ENCODE measurements at regions not wholly inside any gene's neighbourhood (a gene's known extent, or its start where the extent isn't known, plus 50 kb on each side); places are given as distances from the start of the nearest gene placed in this dataset.

DNA sequence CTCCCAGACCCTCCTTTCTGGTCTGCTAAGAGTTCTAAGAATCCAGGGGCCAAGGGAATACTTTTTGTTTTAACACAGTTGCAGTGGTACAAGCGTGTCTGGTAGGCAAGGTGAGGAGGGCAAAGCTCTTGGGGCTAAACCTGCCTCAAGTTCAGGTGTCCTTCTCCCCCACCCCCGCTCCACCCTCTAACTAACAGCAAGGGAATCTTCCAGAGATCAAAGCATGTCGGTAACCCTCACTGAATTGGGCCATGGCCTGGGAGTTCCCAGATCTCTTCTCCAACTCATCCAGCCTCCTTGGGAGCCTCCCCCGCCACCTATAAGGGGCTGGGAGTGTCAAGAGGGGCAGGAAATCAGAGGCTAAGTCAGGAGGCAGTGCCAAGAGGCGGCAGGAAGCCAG is 55.7 kb upstream of the TAC4 start:
- ATAC-seq (ENCODE audit: low FRiP score in 2 of 2) (no peak), DNase-seq (no peak)
- no peak overlapping the region for H3K27ac ChIP-seq
- TF ChIP-seq EP300 (IDR thresholded peaks at IDR 0.05): no peak
- no peak for TF ChIP-seq POLR2A (IDR thresholded peaks at IDR 0.05)
- TF ChIP-seq POLR2AphosphoS5 (IDR thresholded peaks at IDR 0.05): no peak
- TF ChIP-seq, protein P1, sequence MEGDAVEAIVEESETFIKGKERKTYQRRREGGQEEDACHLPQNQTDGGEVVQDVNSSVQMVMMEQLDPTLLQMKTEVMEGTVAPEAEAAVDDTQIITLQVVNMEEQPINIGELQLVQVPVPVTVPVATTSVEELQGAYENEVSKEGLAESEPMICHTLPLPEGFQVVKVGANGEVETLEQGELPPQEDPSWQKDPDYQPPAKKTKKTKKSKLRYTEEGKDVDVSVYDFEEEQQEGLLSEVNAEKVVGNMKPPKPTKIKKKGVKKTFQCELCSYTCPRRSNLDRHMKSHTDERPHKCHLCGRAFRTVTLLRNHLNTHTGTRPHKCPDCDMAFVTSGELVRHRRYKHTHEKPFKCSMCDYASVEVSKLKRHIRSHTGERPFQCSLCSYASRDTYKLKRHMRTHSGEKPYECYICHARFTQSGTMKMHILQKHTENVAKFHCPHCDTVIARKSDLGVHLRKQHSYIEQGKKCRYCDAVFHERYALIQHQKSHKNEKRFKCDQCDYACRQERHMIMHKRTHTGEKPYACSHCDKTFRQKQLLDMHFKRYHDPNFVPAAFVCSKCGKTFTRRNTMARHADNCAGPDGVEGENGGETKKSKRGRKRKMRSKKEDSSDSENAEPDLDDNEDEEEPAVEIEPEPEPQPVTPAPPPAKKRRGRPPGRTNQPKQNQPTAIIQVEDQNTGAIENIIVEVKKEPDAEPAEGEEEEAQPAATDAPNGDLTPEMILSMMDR (IDR thresholded peaks at IDR 0.05): no peak
- H3K4me3 ChIP-seq: no peak overlapping the region
- H3K36me3 ChIP-seq: no peaks in the 10 kb centered on the region
- H3K27me3 ChIP-seq: peaks cover 0 to 33% (median 13%) of the 10 kb centered on the region in 4 donors
- H3K4me1 ChIP-seq: peaks cover 0 to 4% (median 0%) of the 10 kb centered on the region in 4 donors
- WGBS, 2 donors: 25 to 29% methylated on average over 1 to 5 of the region's 5 CpGs
- H3K9me3 ChIP-seq: no peaks in the 10 kb centered on the region

DNA sequence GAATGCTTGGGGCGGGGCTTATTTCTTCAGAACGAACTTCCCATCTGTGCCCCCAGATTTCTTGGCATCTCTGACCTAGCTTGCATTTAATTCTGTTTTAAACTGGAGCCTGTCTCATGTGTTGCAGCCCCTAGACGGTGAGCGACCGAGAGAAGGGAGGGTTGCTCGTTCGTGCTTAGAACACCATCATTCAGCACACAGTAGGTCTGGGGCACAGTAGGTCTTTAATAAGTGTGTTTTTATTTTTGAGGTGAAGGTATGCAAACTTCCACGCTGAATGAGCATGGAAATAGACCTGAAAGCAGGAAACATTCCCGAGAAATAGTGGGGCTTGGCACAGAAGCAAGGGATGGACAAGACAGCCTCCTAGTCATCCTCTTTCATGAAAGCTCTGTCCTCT is 57.0 kb upstream of the TAC4 start:
- no peak for TF ChIP-seq EP300 (IDR thresholded peaks at IDR 0.05)
- TF ChIP-seq POLR2A (IDR thresholded peaks at IDR 0.05): no peak
- TF ChIP-seq, protein P1 (IDR thresholded peaks at IDR 0.05): no peak
- TF ChIP-seq POLR2AphosphoS5 (IDR thresholded peaks at IDR 0.05): no peak
- DNase-seq (no peak), ATAC-seq (ENCODE audit: low FRiP score in 2 of 2) (no peak)
- no peak overlapping the region for H3K4me3 ChIP-seq
- H3K36me3 ChIP-seq: no peaks in the 10 kb centered on the region
- H3K4me1 ChIP-seq: peaks cover 0 to 4% (median 1%) of the 10 kb centered on the region in 4 donors
- H3K27ac ChIP-seq: no peak overlapping the region
- WGBS, 2 donors: 79 to 80% methylated on average over 9 of the region's 9 CpGs
- H3K9me3 ChIP-seq: no peaks in the 10 kb centered on the region
- H3K27me3 ChIP-seq: peaks cover 0 to 40% (median 17%) of the 10 kb centered on the region in 4 donors

DNA sequence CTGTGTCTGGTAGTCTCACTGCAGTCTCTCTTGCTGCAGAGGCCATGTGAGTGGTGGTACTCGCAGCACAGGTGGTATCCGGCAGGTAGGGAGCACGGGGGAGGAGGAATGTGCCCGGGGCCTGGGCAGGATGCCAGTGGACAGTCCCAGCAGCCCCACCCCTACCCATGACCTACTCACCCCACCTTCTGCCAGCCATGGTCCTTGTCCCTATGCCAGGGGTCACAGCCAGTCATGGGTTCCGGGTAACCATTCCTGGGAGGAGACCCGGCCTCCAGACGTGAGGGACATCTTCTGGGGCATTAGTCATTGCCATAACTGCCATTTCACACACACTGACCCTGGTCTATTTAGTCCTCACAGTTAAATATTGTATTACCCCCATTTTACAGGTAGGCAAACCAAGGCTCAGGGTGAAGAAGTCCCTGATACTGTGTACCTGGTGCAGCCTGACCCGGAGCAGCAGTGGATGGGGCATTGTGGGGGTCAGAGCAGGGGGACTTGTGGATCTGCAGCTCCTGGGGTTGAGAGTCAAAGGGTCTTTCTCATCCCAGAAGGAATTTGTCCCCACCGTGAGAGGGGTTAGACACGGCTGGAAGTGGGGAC is 58.8 kb upstream of the TAC4 start:
- TF ChIP-seq EP300 (IDR thresholded peaks at IDR 0.05): no peak
- no peak for TF ChIP-seq POLR2A (IDR thresholded peaks at IDR 0.05)
- no peak for TF ChIP-seq POLR2AphosphoS5 (IDR thresholded peaks at IDR 0.05)
- TF ChIP-seq, protein P1 (IDR thresholded peaks at IDR 0.05): no peak
- Histone ChIP-seq H3K4me3 (no peak overlapping the region), H3K36me3 (no peaks in the 10 kb centered on the region), H3K9me3 (no peaks in the 10 kb centered on the region), H3K27me3 (peaks cover 0 to 50% (median 26%) of the 10 kb centered on the region in 4 donors), H3K27ac (no peak overlapping the region), H3K4me1 (peaks cover 0 to 11% (median 8%) of the 10 kb centered on the region in 4 donors)
- 54 to 61% methylated on average over 5 to 10 of the region's 10 CpGs for WGBS, 2 donors
- ATAC-seq (ENCODE audit: low FRiP score in 2 of 2): no peak
- peak in 1 of 2 donors; percentile 46 for DNase-seq

DNA sequence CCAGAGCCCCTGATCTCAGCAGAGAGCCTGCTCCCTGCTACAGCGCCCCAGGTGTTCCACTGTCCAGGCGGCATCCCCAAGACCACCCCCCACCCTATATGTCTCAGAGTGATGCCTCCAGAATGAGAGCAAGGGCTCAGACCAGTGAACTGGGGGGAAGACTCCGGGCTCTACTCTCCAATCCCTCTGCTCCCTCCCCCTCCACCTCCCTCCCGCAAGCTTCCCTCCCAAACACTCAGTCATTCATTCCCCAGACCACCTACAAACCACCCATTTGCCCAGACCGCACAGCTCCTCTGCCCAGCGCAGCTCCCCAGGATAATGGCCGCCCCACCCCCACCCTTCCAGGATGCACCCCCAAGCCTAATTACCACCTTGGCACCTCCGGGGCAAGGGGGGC is 59.4 kb upstream of the TAC4 start:
- Histone ChIP-seq H3K9me3 (no peaks in the 10 kb centered on the region), H3K4me1 (peaks cover 0 to 11% (median 6%) of the 10 kb centered on the region in 4 donors), H3K36me3 (no peaks in the 10 kb centered on the region), H3K4me3 (no peak overlapping the region), H3K27me3 (peaks cover 0 to 45% (median 23%) of the 10 kb centered on the region in 4 donors), H3K27ac (no peak overlapping the region)
- 48 to 55% methylated on average over 8 of the region's 8 CpGs for WGBS, 2 donors
- no peak for DNase-seq
- TF ChIP-seq, protein P1 (IDR thresholded peaks at IDR 0.05): no peak
- TF ChIP-seq POLR2A (IDR thresholded peaks at IDR 0.05) (no peak), POLR2AphosphoS5 (IDR thresholded peaks at IDR 0.05) (no peak), EP300 (IDR thresholded peaks at IDR 0.05) (no peak)
- ATAC-seq (ENCODE audit: low FRiP score in 2 of 2): no peak

Data from upper lobe of left lung (tissue), 6 donors.